HG03558 (cell line): ENCODE measurements at regions not wholly inside any gene's neighbourhood (a gene's known extent, or its start where the extent isn't known, plus 50 kb on each side); places are given as distances from the start of the nearest gene placed in this dataset.
"Not testable (repeated sequence)": the region's sequence is repeated elsewhere in the genome, so short reads cannot be mapped to it uniquely, and the experiment has no call there.

Experiments
- ATAC-seq: cut with Tn5 transposase; IDR thresholded peaks from one replicate; pipeline ENCODE4 v1.9.1; 2021; ENCODE audit warnings: moderate number of reproducible peaks; ENCODE audit not compliant: unreplicated experiment; ENCODE audit errors: extremely low read depth

DNA sequence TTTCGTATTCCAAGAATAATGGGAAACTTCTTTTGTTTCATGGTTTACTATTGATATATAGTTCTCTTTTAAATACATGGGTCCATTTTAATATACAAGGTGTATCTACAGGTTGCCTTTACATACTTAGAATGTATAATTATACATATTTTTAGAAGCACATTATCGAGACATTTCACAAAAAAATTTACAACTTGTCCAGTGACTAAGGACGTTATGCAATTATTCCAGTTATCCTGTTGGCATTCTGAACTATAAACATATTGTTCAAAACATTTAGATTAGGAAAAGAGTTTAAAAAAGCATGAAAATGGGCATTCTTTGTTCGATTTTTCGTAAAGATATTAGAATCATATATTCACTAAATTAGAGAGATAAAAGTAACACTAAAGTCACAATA, 344.6 kb upstream of the TMEFF2 start:
- no peak for ATAC-seq

DNA sequence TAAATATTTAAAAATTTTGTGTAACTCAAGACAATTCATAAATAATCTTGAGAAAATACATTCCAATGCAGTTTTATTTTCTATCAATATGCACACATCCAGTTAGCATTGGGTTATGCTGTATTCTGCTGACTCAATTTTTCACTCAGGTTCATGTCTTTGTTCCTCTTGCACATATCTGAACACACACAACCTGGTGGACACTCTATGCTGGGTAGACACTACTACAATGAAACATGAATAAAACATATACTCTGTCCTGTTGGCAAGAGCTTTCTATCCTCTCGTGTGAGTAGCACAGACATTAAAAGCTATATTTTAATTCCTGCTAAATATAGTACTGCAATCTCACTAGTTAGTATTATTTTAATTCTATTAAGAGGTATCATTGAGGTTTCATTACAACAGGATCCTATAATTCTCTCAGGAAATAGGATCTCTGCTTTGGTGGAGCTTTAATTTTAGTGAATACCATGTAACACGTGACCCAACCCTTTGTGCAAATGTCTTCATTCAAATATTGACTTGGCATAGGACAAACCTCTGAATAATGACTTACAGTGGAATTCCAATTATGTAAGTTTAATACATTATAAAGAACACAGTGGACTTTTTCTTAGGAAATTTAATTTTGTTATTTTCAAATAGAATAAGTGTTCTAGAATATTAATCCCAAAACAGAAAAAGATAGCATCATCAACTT, 342.3 kb upstream of the TMEFF2 start:
- no peak for ATAC-seq

DNA sequence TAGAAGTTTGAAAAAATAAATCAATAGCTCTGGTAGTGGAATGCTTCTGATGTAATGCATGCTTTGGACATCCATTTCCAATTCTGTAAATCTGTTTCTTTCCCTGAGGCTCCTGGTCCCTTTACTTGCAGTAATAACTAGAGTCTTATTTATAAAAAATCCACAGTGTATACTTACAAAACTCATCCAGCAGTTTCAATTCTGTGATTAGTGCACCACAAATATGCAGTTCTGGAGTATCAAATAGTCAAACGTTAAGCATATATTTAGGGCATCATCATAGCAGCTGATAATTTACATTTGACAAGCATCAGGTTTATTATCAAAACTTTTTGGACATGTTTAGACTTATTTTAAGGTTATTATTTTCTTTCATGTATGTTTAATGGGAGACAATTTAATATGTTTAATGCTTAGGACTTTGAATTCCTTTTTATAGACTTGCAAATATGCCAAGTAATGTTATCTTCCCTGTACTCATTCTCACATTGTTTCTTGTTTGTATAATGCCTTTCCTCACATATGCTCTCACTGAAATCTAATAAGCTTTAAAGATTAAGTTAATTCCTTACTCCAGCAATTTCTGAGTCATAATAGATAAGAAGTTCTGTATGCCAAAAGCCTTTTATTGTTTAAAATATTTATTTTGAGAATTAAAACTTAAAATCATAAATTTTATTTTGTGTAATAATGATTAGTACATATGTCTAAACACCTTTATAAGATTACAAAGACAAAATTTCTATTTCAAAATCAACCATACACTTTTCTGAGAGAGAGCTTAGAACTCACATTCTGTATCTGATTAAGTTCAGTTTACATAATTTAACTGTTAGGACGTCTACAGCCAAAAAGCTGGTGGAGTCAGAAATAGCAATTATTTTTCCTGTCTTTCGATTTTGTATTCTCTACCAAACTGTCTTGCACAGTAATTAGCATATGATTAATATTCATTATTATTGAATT, 341.5 kb upstream of the TMEFF2 start:
- ATAC-seq: no peak

DNA sequence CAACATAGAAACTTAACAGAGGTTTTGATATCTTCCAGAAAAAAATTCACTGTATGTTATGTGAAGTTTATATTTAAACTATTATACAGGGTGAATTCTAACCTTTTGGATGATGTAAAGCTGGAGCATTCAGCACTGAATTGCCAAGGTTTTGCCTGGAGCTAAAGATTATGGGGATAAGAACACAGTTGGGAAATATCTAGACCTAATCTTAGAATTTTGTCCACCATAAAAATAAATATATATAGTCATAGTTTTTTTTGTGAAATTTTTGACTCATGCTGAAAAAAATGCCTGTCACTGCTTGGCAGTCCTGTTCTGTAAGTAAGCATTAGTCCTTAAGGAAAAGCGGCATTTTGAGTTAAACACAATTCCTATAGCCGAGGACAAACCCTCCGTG, 339.3 kb upstream of the TMEFF2 start:
- ATAC-seq: no peak

DNA sequence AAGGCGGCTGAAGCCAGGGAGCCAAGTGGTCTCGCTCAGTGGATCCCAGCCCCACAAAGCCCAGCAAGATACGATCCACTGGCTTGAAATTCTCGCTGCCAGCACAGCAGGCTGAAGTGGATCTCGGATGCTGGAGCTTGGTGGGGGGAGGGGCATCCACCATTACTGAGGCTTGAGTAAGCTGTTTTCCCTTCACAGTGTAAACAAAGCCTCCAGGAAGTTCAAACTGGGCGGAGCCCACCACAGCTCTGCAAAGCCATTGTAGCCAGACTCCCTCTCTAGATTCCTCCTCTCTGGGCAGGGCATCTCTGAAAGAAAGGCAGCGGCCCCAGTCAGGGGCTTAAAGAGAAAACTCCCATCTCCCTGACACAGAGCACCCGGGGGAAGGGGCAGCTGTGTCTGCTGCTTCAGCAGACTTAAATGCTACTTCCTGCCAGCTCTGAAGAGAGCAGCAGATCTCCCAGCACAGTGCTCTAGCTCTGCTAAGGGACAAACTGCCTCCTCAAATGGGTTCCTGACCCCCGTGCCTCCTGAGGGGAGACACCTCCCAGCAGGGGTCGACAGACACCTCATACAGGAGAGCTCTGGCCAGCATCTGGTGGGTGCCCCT, 330.0 kb upstream of the TMEFF2 start:
- not testable (repeated sequence) for ATAC-seq

DNA sequence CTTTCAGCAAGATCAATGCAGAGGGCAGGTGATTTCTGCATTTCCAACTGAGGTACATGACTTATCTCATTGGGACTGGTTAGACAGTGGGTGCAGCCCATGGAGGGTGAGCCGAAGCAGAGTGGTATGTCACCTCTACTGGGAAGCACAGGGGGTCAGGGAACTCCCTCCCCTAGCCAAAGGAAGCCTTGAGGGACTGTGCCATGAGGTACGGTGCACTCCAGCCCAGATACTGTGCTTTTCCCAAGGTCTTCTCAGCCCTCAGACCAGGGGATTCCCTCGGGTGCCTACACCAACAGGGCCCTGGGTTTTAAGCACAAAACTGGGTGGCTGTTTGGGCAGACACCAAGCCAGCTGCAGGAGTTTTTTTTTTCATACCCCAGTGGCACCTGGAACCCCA, 329.5 kb upstream of the TMEFF2 start:
- not testable (repeated sequence) for ATAC-seq

DNA sequence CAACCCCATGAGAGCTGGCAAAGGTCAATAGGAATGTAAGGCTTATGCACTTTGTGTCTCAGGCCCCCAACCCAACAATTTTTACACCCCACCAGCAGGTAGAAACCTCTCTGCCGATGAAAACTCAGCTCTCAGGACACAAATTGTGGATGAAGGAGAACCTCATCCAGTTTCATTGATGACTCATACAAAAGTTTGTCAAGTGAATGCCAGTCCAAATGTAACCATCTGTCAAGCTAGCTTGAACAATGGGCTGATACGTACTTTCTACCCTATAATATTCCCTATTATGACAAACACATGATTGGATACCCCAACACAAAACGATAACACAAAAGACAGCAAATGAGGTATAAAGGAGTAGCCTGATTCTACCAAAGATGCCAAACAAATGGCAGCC, 321.2 kb upstream of the TMEFF2 start:
- no peak for ATAC-seq

DNA sequence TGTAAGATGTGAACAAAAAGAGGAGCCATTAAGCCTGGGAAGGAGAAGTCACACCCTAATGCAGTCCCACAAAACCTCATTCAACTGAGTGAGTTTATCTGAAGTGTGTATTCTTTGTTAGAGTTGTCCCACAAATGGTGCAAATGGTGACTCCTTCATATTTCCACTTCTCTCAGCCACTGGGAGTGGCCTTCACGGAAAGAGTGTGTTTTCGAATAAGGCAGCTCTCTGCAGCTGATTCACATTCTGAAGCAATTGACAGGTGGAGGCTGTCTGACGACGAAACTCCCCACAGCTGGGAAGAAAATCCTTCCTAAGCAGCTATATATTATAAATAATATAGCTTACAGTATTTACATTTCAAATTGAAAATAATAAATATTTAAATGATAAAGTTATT, 318.8 kb upstream of the TMEFF2 start:
- no peak for ATAC-seq

DNA sequence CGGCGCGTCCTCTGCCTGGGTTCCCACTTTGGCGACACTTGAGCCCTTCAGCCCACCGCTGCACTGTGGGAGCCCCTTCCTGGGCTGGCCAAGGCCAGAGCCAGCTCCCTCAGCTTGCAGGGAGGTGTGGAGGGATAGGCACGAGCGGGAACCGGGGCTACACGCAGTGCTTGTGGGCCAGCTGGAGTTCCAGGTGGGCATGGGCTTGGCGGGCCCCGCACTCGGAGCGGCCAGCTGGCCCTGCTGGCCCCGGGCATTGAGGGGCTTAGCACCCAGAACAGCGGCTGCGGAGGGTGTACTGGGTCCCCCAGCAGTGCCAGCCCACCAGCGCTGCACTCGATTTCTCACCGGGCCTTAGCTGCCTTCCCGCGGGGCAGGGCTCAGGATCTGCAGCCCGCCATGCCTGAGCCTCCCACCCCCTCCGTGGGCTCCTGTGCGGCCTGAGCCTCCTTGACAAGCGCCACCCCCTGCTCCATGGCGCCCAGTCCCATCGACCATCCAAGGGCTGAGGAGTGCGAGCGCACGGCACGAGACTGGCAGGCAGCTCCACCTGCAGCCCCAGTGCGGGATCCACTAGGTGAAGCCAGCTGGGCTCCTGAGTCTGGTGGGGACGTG, 313.2 kb upstream of the TMEFF2 start:
- not testable (repeated sequence) for ATAC-seq

DNA sequence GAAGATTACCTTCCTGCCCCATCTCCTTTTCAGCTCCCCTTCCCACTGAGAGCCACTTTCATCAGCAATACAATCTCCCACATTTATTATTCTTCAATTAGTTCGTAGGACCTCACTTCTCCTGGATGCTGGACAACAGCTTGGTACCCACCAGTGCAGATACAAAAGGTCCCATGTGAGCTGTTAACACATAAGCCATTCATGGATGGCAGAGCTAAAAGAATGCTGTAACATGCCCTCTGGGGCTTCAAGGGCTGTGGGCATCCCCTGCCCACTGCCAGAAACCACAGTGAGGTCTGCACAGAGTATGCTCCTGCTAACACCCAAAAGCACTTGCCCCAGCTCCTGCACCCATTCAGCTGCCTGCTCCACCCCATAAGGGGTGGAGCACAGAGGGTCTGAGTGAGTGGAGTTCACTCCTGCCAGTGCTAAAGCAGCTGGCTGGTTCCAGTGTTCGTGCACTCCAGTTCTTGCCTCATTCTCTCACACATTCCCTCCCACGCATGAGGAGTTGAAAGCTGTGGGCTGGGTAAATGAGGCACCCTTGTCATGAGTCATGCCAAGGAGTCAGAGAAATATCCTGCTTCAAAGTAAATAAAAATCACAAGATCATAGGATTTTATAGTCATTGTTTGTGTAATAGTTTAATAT, 305.9 kb upstream of the TMEFF2 start:
- ATAC-seq: no peak

DNA sequence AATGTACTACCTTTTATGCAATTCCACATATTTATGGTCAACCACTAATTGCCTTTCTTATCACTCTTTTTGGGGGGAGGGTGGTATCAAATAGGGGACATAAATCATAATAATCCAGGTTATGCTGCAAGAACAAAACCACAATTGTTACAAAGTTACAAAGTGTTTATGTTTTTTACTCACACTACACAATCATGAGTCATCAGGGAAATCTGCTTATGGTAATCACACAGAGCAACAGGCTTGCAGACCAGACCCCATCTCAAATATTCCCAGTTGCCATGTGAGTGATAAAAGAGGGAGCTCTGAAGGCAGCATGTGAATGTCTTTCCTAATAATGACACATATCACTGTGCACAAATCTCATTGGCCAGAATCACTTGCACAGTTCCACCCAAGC, 304.7 kb upstream of the TMEFF2 start:
- no peak for ATAC-seq

DNA sequence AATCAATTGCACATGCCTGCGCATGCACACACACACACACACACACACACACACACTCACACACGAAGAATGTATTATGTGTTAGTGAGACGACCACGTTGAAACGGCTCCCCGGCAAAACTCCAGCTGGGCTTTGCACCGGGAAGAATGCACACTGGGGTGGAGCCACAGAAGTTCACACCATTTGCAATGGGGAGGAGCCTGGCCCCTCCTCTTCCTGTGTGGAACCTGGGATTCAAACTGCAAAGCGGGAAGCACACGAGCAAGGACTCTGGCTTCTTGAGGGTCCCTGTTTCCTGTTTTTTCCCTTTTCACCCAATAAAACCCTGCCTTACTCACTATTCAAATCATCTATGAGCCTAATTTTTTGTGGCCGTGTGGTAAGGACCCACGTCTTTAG, 304.0 kb upstream of the TMEFF2 start:
- ATAC-seq: no peak

DNA sequence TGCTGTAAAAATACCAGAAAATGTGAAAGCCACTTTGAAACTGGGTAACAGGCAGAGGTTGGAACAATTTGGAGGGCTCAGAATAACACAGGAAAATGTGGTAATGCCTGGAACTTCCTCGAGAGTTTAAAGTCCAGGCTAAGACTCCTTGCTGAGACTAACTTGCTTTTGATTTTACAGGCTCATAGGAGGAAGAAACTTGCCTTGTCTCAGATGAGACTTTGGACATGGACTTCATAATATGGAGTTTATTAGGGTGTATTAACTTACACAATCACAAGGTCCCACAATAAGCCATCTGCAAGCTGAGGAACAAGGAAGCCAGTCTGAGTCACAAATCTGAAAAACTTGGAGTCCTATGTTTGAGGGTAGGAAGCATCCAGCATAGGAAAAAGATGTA, 293.4 kb upstream of the TMEFF2 start:
- ATAC-seq: not testable (repeated sequence)

DNA sequence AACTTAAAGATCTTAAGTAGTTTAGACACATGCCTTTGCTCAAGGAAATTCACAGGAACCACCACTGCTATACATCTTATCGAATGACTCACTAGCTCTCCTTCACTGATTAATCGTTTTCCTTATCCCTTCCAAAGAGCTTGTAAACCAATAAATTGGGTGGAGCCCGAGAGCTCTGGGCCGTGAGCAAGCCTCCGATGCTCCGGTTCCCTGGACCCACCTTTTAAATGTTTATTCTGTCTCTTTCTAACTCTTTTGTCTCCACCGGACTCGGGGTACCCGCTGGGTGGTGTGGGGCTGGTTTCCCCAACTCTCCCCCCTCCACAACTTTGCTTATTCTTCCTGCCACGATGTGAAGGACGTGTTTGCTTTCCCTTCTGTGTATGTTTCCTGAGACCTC, 292.9 kb upstream of the TMEFF2 start:
- no peak for ATAC-seq

DNA sequence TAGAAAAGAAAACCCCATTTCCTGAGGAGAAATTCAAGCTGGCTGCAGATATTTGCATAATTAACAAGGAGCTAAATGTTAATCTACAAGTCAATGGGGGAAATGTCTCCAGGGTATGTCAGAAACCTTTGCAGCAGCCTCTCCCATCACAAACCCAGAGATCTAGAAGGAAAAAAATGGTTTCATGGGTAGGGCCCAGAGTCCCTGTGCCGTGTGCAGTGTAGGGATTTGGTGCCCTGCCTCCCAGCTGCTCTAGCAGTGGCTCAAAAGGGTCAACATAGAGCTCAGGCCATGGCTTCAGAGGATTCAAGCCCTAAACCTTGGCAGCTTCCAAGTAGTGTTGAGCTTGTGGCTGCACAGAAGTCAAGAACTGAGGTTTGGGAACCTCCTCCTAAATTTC, 290.2 kb upstream of the TMEFF2 start:
- no peak for ATAC-seq

DNA sequence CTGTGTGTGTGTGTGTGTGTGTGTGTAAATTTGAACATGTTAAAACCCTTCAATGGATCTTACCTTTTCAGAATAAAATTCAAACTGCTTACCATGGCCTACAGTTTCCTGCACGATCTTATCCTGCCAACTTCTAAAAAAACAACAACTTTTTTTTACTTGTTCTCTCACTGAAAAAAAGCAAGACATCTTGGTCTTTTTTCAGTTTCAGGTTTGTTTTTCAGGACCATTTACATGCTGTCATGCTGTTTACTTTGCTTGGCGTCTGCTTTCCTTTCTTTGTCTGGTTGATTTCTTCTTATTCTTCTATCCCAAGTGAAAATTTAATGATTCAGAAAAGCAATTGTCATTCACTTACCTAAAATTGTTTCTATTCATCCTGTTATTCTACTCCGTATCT, 286.3 kb upstream of the TMEFF2 start:
- no peak for ATAC-seq

DNA sequence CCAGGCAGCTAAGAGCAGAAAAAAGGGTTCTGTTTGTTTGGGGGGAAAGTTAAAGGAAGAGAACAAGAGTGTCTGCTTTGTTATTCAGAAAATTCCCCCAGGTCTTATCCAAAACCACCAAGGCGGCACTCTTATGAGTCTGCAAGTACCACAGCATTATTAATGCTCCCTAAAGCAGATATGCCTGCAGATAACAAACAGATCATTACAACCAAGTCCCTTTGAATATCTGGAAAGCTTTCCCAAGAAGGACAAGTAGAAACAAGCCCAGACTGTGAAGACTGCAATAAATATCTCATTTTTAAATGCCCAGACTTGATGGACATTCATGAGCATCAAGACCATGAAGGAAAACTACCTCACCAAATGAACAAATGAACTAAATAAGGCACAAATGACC, 278.6 kb upstream of the TMEFF2 start:
- no peak for ATAC-seq

DNA sequence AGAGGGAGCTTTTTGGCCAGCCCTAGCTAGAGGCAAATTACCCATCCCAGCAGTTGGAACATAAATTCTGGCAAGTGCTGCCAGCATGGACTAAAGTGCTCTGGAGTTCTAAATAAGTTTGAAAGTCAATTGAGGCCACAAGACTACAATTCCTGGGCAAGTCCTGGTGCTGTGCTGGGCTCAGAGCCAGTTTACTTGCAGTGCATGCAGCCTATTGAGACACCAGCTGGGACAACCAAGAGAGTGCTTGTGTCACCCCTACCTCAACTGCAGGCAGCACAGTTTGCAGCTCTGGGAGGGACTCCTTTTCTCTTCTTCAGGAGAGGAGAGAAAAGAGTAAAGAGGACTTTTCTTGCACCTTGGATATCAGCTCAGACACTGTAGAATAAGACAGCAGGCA, 277.2 kb upstream of the TMEFF2 start:
- no peak for ATAC-seq

DNA sequence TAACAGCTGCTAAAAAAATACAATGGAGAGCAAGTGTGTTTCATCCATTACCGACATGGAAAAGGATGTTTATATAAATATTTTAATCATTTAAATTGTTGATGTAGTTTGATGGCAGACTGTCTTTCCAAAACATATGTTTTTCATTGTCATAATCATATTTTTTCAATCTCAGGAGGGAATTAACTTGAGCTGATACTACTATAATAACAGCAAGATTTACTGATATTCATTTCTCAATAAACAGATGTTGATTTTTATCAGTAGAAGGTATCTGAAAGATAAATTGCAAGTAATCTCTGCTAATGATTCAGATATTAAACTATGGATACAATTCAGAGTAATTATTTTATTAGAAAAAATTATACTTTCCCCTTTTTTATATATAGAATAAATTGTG, 274.9 kb upstream of the TMEFF2 start:
- no peak for ATAC-seq

DNA sequence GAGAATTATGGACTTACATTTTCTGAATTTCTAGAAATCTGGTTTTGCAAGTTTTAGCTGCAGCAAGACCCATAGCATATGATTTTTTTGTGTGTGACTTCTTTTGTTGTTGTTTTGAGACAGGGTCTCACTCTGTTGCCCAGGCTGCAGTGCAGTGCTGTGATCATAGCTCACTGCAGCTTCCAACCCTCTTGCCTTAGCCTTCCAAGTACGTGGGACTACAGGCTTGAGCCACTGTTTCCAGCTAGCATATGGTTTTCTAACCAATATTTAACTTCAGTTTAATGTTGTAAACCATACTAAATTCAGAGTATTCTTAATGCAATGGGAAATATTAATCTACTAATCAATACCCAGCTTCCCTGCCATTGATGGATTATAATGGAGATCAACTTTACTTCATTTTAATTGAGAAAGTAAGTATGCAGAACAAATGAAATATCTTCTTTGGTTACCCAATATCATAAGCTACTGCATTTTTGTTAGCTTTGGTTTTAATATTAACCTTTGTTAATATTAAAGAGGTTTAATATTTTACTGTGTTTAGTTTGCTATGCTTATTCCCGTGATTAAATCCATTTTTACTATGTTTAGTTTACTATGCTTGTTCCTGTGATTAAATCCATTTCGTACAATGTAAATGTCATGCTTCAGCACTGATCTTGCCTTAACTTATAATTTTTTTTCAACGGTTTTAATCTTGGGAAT, 273.4 kb upstream of the TMEFF2 start:
- no peak for ATAC-seq
